ENCODE measurements at regions not wholly inside any gene's neighbourhood (a gene's known extent, or its start where the extent isn't known, plus 50 kb on each side); places are given as distances from the start of the nearest gene placed in this dataset.

- H3K27me3 Mint-ChIP-seq, result peaks cover 8% of the 10 kb centered on the region
- no peaks in the 10 kb centered on the region for H3K9me3 Mint-ChIP-seq
- no peak for TF ChIP-seq CTCF (IDR thresholded peaks at IDR 0.05)
- H3K36me3 Mint-ChIP-seq (ENCODE audit: low read depth), result no peaks in the 10 kb centered on the region
- Histone ChIP-seq H3K9me3 (ENCODE audit: control insufficient read depth in 1 of 2, insufficient read depth in 1 of 2, low read length in 2 of 2) (peaks cover 0 to 5% of the 10 kb centered on the region in 2 experiments), H3K27ac (ENCODE audit: low read depth in 1 of 2, low read length in 2 of 2) (no peak overlapping the region), H3K4me3 (ENCODE audit: low read length) (no peak overlapping the region), H3K4me1 (ENCODE audit: insufficient read depth, low read length) (no peaks in the 10 kb centered on the region), H3K27me3 (ENCODE audit: control insufficient read depth in 1 of 2, insufficient read depth in 2 of 2, low read length in 2 of 2) (peaks cover 0 to under 1% of the 10 kb centered on the region in 2 experiments), H3K36me3 (ENCODE audit: insufficient read depth, low read length) (no peaks in the 10 kb centered on the region)
- ATAC-seq (ENCODE audit: poor library complexity), result no peak
- CTCF ChIA-PET, result no interaction called here
- intact Hi-C loops (cut with DNase I, micrococcal nuclease), result no loop called here
- H3K4me1 Mint-ChIP-seq (ENCODE audit: low read depth), result no peaks in the 10 kb centered on the region
- no peak for DNase-seq
- H3K27ac Mint-ChIP-seq, result no peak overlapping the region
- no peak overlapping the region for H3K4me3 Mint-ChIP-seq
- POLR2A ChIA-PET, result no interaction called here
Measured at GRCh38 chr10:84675060-84675459, 346.7 kb downstream of the CCSER2 start.

- intact Hi-C loops (cut with DNase I, micrococcal nuclease), result no loop called here
- no peak overlapping the region for H3K27ac Mint-ChIP-seq
- Histone ChIP-seq H3K27me3 (ENCODE audit: control insufficient read depth in 1 of 2, insufficient read depth in 2 of 2, low read length in 2 of 2) (peaks cover 0 to 4% of the 10 kb centered on the region in 2 experiments), H3K4me1 (ENCODE audit: insufficient read depth, low read length) (no peaks in the 10 kb centered on the region), H3K27ac (ENCODE audit: low read depth in 1 of 2, low read length in 2 of 2) (no peak overlapping the region), H3K36me3 (ENCODE audit: insufficient read depth, low read length) (no peaks in the 10 kb centered on the region), H3K4me3 (ENCODE audit: low read length) (no peak overlapping the region), H3K9me3 (ENCODE audit: control insufficient read depth in 1 of 2, insufficient read depth in 1 of 2, low read length in 2 of 2) (peaks cover 0 to 5% of the 10 kb centered on the region in 2 experiments)
- H3K9me3 Mint-ChIP-seq, result no peaks in the 10 kb centered on the region
- POLR2A ChIA-PET, result no interaction called here
- no peaks in the 10 kb centered on the region for H3K36me3 Mint-ChIP-seq (ENCODE audit: low read depth)
- CTCF ChIA-PET, result no interaction called here
- no peak overlapping the region for H3K4me3 Mint-ChIP-seq
- TF ChIP-seq CTCF (IDR thresholded peaks at IDR 0.05), result no peak
- DNase-seq, result no peak
- peaks cover 12% of the 10 kb centered on the region for H3K27me3 Mint-ChIP-seq
- no peak for ATAC-seq (ENCODE audit: poor library complexity)
- no peaks in the 10 kb centered on the region for H3K4me1 Mint-ChIP-seq (ENCODE audit: low read depth)
Measured at GRCh38 chr10:84676536-84676935, 348.1 kb downstream of the CCSER2 start.

- ATAC-seq (ENCODE audit: poor library complexity) (no peak), DNase-seq (no peak)
- Mint-ChIP-seq H3K4me3 (no peak overlapping the region), H3K36me3 (ENCODE audit: low read depth) (no peaks in the 10 kb centered on the region), H3K27me3 (peaks cover 4% of the 10 kb centered on the region), H3K4me1 (ENCODE audit: low read depth) (no peaks in the 10 kb centered on the region), H3K27ac (no peak overlapping the region), H3K9me3 (no peaks in the 10 kb centered on the region)
- intact Hi-C loops (cut with DNase I, micrococcal nuclease), result no loop called here
- no peak overlapping the region for H3K27ac ChIP-seq (ENCODE audit: low read depth in 1 of 2, low read length in 2 of 2)
- H3K36me3 ChIP-seq (ENCODE audit: insufficient read depth, low read length), result no peaks in the 10 kb centered on the region
- POLR2A ChIA-PET, result no interaction called here
- no peaks in the 10 kb centered on the region for H3K4me1 ChIP-seq (ENCODE audit: insufficient read depth, low read length)
- H3K4me3 ChIP-seq (ENCODE audit: low read length), result no peak overlapping the region
- CTCF ChIA-PET, result no interaction called here
- peaks cover 0 to 4% of the 10 kb centered on the region in 2 experiments for H3K27me3 ChIP-seq (ENCODE audit: control insufficient read depth in 1 of 2, insufficient read depth in 2 of 2, low read length in 2 of 2)
- no peaks in the 10 kb centered on the region for H3K9me3 ChIP-seq (ENCODE audit: control insufficient read depth in 1 of 2, insufficient read depth in 1 of 2, low read length in 2 of 2)
- no peak for TF ChIP-seq CTCF (IDR thresholded peaks at IDR 0.05)
Measured at GRCh38 chr10:84681781-84682180, 353.4 kb downstream of the CCSER2 start.
